ENCODE measurements at regions not wholly inside any gene's neighbourhood (a gene's known extent, or its start where the extent isn't known, plus 50 kb on each side); places are given as distances from the start of the nearest gene placed in this dataset.
"Not testable (repeated sequence)": the region's sequence is repeated elsewhere in the genome, so short reads cannot be mapped to it uniquely, and the experiment has no call there.

DNA sequence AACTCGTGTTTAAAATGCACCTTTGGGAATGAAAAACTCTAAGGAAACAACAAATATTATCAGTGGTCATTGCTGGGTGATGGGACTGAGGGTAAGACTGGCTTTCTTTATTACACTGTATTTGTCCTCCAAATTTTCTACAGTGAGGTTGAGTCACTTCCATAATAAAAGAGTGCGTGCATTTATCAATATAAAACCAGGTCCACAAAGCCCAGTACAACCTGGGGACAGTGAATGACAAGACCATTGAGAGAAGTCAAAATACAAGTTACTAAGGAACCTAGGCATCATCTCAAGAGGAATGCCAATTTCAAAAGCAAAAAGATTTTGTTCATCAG is 76.4 kb downstream of the MAGED4 start:
- DNase-seq, result no peak

DNA sequence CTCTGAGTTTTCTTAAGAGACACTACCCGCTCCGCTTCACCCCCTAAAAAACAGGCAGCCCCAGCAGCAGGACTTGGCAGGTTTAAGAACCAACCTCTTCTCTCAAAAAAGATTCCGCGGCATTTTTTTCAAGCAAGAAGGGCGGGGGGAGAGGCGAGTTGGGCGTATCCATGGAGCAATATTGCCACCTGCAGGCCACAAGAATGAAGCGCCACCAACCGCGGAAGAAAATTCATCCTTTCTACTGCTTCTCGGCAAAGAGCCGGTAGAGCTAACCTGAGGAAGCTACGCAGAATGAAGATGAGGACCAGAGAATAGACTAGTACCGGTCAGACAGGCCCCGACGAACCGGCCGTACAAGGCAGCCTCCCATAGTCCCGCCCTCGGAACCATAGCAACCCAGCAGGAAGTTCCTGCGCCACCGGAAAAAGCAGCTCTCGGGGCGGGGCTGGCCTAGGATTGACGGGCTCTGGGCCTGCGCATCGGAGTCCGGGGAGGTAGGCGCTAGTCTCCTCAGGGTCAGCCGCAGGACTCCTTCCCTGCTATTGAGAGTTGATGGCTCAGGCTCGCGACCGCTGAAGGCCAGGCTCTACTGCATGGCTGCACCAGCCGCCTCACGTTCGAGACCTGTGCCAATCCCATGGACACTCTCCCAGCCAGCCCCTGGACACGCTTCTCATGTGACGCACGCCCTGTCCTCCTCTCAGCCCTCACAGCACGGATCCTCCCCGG is 76.9 kb downstream of the MAGED4 start:
- peak; percentile 90 for DNase-seq

DNA sequence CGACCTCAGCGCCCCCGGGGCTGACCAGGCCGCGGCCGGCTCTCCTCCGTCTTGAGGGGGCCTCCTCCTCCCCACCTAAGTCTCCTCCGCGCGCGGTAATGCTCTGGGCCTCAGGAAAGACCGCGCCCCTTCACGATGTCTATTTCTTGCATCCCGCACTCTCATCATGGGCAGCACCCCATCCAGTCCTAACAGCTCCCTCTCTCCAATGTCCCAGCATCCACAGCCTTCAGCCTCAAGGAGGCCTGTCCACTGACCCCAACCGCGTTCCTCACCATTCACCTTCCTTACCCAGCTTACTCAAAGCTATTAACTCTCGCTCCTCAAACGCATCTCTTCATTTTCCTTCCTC is 77.5 kb downstream of the MAGED4 start:
- DNase-seq, result no peak

DNA sequence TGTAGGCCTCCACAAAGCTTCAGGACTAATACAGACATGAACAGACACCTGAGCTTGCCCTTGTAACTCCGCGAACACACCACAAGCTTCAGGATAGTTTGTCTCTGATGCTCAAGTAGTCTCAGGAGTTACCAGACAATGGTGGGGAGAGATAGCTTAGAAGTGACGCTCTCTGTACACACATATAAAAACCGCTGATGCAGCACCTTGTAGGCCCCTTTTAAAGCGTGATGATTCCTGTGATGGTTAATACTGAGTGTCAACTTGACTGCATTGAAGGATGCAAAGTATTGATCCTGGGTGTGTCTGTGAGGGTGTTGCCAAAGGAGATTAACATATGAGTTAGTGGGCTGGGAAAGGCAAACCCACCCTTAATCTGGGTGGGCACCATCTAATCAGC is 78.7 kb downstream of the MAGED4 start:
- no peak for DNase-seq

DNA sequence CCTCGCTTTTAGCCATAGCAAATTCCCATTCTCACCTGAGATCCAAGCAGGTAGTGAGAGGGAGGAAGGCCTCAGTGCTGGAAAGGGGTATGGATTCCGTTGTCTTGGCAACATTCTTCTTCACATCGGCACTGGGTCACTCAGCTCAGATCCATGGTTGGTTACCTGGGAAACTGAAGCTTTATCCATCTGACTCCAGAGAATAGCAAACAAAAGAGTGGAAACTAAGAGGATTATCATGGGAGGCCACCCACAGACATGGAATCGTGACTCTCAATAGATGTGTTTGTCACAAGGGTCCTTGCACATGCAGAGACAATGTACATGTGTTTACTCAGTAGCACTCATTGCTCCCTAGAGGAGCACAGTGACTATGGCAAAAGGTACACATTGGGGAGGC is 81.0 kb downstream of the MAGED4 start:
- no peak for DNase-seq

DNA sequence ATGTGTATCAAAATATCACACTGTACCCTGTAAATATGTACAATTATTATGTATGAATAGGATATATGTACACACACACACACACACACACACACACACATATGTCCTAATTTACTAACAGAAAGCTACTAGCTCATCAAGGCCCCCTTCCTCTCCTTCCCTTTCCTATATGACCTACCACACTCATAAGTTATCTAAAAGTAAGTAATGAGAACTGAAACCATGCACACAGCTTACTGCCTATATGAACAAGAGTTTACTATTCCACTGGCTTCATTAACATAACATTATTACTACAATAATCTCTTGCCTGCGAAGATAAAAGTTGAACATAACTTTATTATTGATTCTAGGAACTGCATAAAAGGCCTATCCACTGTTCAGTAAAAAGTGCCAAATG is 83.8 kb downstream of the MAGED4 start:
- DNase-seq, result not testable (repeated sequence)

DNA sequence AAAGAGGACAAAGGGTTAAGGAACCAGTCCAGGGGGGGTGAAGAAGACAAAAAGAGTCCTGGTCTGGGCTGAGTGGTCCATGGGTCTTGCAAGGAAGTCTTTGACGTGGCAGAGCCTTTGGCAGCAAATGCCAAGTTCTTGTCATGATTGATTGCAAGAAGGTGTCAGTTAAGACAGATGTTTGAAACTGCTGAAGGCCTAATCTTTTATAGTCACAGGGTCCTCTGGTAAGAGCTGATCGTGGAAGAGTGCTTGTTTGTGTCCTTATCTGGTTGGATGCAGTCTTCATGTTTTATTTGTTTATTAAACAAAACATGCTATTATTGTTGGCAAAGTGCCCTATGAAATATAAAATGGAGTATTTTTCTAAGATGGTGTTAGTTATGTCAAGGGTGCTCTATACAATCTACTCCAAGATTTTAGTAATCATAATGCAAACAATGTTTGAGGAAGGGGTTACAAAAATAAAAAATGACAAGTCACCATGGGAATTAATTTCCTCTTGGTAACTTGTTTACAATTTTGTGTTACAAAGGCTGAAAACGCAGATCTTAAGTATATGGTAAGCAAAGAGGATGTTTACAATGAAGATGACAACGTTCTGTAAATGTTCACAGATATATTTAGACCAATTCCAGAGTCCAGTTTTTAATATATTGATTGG is 85.9 kb downstream of the MAGED4 start:
- no peak for DNase-seq

DNA sequence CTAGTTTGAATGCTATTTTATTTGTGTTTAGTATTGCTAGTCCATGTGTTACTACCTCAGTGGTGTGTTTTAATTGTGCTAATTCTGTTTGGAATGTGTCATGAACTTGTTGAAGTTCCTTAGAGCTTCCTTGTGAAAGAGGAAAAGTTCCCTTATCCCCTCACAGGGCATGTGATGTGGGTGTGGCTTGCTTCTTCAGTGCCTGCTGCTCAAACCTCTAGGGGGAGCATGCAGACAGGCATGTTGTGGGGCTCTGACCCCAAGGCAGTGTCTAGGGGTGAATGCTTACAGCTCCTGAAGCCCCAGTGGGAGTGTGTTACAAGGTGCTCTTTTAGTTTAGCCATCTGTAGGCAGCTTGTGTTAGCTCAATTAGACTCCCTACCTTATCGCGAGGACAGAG is 86.5 kb downstream of the MAGED4 start:
- no peak for DNase-seq

DNA sequence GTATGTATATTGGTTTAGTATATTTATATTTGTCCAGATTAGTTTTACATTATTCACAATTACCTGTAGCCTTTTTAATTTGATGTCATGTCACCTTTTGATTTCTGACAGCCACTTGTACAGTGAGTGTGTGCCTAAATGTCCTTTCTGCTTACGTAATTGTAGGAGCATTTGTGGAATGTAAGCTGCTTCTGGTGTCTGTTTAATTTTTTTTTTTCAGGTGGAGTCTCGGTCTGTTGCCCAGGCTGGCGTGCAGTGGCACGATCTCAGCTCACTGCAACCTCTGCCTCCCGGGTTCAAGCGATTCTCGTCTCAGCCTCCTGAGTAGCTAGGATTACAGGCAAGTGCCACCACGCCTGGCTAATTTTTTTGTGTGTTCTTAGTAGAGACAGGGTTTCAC is 91.2 kb upstream of the XAGE2 start:
- DNase-seq, result no peak

DNA sequence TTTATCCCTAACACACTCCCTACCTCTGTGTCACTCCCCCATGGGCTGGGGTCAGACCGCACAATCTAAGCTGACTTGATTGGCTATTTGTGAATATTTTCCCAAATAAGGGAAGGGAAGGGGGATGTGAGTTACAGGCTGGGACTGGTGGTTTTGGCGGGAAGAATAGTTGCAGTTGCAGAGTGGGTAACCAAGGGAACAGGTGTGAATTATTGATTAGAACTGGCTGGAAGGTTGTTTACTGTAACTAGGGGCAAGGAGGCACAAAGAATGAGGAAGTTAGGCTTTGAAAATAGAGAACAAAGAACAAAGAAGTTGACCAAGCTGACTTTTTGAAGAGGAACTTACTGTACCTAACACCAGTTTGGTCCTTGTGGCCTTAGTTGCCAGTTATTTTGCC is 88.0 kb upstream of the XAGE2 start:
- no peak for DNase-seq

DNA sequence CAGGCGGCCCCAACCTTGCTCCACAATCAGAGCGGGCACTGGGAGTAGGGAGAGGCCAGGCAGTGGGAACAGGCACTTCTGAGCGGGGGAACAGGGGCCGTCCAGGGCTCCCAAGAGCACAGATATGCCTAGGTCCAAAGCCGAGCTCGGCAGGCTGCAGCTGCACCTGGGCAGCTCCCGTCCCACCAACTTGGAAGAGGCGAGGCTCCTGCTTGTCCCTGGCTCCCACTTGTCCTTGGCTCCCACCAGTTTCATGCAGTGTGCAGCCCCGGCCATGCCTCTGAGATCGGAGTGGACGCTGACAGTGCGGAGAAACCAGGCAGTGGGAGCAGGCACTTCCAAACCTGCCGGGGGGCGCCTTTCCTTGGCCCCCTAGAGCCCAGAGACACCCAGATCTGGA is 84.0 kb upstream of the XAGE2 start:
- no peak for DNase-seq

DNA sequence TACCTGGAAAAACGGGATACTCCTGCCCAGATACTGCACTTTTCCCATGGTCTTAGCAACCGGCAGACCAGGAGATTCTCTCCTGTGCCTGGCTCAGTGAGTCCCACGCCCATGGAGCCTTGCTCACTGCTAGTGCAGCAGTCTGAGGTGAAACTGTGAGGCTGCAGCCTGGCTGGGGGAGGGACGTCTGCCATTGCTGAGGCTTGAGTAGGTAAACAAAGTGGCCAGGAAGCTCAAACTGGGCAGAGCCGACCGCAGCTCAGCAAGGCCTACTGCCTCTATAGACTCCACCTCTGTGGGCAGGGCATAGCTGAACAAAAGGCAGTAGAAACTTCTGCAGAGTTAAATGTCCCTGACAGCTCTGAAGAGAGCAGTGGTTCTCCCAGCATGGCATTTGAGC is 69.9 kb upstream of the XAGE2 start:
- DNase-seq, result not testable (repeated sequence)

DNA sequence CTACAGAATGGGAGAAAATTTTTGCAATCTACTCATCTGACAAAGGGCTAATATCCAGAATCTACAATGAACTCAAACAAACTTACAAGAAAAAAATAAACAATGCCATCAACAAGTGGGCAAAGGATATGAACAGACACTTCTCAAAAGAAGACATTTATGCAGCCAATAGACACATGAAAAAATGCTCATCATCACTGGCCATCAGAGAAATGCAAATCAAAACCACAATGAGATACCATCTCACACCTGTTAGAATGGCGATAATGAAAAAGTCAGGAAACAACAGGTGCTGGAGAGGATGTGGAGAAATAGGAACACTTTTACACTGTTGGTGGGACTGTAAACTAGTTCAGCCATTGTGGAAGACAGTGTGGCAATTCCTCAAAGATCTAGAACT is 60.3 kb upstream of the XAGE2 start:
- not testable (repeated sequence) for DNase-seq

All from right forelimb (tissue), 1 donor.